ENCODE measurements at regions not wholly inside any gene's neighbourhood (a gene's known extent, or its start where the extent isn't known, plus 50 kb on each side); places are given as distances from the start of the nearest gene placed in this dataset.
A peak's percentile ranks its signal among the peaks of the same experiment; 100 is the strongest.

DNA sequence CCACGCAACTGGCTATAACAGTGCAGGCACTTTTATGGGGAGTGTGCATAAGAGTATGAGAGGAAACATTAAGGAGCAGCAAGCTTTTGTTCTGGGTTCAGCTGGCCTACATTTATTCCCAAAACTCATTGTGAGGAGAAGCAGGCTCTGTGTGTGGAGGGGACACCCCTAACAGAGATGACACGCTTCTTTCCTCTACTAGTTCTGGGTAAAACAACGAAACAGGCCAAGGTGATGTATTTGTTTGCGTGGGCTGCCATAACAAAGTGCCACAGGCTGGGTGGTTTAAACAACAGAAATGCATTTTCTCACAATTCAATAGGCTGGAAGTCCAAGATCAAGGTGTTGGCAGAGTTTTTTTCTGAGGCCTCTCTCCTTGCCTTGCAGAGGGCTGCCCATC, 488.6 kb downstream of the MID1IP1 start:
- no peak for DNase-seq (ENCODE audit: low spot score)

- DNase-seq (ENCODE audit: low spot score): no peak
Measured at GRCh38 chrX:39293203-39293602, 491.9 kb downstream of the MID1IP1 start.

- no peak for DNase-seq (ENCODE audit: low spot score)
Measured at GRCh38 chrX:39296472-39296871, 495.2 kb downstream of the MID1IP1 start.

- DNase-seq (ENCODE audit: low spot score): no peak
Measured at GRCh38 chrX:39298821-39299220, 497.6 kb downstream of the MID1IP1 start.

GRCh38 chrX:39299615-39300014, 498.4 kb downstream of the MID1IP1 start:
- DNase-seq (ENCODE audit: low spot score): no peak

GRCh38 chrX:39301036-39301435, 499.8 kb downstream of the MID1IP1 start:
- DNase-seq (ENCODE audit: low spot score): no peak

- no peak for DNase-seq (ENCODE audit: low spot score)
Measured at GRCh38 chrX:39302838-39303237, 501.6 kb downstream of the MID1IP1 start.

GRCh38 chrX:39304746-39305145, 503.5 kb downstream of the MID1IP1 start:
- no peak for DNase-seq (ENCODE audit: low spot score)

DNA sequence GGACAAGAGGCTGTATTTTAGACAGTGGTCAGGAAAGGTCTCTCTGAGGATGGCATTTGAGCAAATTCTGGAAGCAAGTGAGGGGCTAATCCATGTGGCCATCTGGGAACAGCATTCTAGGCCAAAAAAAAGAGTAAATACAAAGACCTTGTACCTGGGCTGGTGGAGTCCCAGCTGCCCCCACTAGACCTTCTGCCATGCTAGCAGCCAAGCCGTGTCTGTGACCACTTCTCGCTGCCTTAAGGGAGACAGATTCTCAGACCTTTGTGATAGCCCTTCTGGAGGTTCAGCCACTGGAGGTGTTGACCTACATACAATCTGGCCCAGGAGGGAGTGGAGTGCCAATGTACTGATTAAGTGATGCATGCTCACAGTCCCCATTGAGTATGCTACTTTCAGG, 506.2 kb downstream of the MID1IP1 start:
- no peak for DNase-seq (ENCODE audit: low spot score)

DNA sequence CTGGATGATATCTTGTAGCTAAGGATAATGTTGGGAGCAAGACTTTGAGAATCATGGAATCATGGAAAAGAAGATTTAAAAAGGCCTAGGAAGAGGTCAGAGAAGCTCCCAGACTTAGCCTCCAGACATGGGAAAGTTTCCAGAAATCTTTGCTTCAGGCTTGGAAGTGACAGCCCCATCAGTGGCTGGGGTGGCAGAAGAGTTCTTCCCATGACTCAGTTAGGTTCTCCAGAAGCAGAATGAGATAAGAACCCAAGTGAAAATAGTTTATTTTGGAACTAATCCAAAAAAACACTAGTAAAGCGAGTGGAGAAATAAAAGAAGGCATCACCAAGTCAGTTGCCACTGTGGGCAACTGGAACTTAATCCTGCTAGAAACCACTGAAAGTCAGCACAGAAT, 506.9 kb downstream of the MID1IP1 start:
- peak; percentile 1 for DNase-seq (ENCODE audit: low spot score)

GRCh38 chrX:39309018-39309635, 507.9 kb downstream of the MID1IP1 start:
- peak; percentile 1 for DNase-seq (ENCODE audit: low spot score)

DNA sequence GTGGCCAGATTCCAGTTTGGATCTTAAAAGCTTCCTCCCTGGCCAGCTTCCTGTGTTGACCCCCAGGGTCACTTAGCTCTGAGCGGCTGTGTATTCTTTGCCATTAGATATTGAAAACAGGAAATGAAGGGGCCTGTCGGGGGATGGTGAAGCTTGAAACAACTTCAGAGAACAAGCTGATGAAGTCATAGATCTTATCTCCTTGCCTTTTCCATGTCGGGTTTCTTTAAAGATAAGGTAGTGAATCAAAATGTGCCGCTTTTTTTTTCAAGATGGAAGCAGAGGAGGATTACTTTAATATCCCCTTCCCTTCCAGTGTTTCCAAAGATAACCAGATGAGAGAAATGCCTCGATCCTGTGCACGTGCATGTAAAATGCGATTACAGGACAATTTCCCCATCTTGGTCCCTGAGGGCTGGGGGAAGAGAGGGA, 508.5 kb downstream of the MID1IP1 start:
- peak; percentile 1 for DNase-seq (ENCODE audit: low spot score)

DNA sequence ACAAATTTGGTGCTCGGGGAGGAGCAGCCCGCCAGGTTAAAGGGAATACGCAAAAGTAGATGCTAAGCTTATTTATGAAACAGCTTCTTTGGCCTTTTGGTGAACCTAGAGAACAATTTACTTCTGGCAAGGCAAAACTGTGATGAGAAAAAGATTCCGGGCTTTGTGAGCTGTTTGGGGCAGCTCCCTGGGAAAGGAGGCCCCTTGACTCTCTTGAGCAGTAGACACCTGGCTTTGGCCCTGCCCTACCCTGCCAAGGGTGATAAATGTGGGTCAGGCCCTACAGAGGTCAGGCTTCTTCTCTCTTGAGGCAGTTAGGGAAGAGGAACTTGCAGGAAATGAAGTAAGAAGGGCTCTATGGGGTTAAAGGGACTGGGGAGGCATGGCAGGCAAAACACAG, 509.6 kb downstream of the MID1IP1 start:
- no peak for DNase-seq (ENCODE audit: low spot score)

- DNase-seq (ENCODE audit: low spot score): no peak
Measured at GRCh38 chrX:39311646-39312045, 510.4 kb downstream of the MID1IP1 start.

- DNase-seq (ENCODE audit: low spot score): no peak
Measured at GRCh38 chrX:39313146-39313545, 511.9 kb downstream of the MID1IP1 start.

GRCh38 chrX:39318506-39319343, 517.5 kb downstream of the MID1IP1 start:
- no peak for DNase-seq (ENCODE audit: low spot score)

DNA sequence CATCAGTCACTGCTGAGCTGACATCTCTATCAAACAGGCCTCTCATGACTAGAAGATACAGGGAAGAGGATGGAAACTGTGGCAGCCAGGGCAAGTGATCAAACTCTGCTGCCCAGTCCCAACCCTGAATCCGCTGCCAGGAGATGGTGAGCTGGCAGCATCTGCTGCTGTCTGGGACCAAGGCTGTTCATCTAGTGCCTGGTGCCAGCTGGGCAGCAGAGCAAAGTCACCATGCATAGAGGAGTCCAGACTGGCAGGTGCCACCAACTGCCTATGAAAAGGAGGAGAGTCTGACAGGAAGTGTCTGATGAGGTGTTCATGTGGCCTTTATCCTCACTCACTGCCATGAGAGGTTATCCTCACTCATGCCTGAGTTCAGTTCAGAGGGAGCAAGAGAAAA, 518.9 kb downstream of the MID1IP1 start:
- no peak for DNase-seq (ENCODE audit: low spot score)

DNA sequence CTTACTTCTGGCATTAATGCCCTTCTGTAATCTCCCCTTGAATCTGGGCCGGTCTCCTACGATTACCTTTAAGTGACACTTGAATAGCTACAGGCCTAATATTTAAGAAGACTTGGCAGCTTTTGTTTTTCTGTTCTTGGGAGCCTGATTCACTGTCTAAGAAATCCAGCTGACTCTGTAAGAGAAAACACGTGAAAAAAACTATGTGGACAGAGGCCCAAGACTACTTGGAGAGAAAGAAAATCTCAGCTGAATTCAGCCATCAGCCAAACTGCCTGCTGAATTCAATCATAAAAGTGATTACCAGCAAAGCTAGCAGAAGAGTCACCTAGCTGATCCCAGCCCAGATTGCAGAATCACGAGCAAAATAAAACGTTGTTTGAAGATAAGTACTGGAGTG, 521.2 kb downstream of the MID1IP1 start:
- no peak for DNase-seq (ENCODE audit: low spot score)

- DNase-seq (ENCODE audit: low spot score): no peak
Measured at GRCh38 chrX:39324233-39324930, 523.1 kb downstream of the MID1IP1 start.

DNA sequence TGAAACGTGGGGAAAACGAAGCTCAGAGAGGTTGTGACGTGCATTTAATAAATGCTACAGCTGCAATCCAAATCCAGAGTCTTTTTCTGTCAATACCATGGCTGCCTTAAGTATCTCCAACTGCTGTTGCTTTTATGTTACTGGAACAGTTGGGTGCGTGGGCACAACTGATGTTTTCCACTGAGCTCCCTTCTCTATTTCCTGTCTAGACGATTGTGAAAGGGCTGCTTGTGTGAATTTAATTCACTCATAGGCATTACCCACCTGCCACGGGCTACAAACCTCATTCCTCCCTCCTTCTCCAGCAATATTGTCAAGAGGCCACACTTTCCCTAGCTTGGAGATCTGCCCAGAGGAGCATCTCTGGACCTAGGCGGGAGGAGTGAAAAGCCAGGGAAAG, 526.0 kb downstream of the MID1IP1 start:
- no peak for DNase-seq (ENCODE audit: low spot score)

DNA sequence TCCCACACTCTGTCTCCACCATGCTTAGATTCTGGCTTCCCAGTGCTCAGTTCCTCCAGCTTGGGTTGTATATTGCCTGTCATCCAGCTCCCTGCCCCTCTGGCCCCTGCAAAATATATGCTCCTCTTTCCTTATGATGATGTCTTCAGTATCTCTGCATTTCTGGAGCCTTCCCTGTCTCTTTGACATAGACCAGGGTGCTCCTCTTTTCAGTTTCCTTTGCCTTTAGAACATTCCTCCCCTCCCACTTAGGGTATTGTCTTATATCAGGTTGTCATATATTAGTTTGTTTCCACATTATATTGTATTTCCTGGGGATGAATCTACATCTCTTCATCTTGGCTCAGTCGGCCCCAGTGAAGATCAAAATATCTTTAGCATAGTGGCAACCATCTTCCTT, 526.4 kb downstream of the MID1IP1 start:
- DNase-seq (ENCODE audit: low spot score): no peak

DNA sequence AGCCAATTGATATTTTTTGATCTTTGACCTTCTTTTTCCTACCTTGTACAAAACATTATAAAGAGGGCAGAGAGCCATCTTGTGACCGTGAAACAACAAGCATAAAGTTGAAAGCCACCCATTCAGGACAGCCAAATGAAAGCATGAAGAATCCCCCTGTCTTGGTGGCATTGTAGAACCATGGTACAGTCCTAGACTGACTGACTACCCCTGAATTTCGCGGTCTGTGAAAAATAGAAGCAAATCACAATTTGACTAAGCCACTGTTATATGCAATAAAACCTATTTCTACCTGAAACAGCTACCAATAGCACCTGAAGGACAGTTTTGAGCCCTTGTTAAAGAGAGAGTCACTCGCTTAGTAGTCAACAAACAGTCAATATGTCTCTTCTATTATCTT, 527.4 kb downstream of the MID1IP1 start:
- no peak for DNase-seq (ENCODE audit: low spot score)

DNA sequence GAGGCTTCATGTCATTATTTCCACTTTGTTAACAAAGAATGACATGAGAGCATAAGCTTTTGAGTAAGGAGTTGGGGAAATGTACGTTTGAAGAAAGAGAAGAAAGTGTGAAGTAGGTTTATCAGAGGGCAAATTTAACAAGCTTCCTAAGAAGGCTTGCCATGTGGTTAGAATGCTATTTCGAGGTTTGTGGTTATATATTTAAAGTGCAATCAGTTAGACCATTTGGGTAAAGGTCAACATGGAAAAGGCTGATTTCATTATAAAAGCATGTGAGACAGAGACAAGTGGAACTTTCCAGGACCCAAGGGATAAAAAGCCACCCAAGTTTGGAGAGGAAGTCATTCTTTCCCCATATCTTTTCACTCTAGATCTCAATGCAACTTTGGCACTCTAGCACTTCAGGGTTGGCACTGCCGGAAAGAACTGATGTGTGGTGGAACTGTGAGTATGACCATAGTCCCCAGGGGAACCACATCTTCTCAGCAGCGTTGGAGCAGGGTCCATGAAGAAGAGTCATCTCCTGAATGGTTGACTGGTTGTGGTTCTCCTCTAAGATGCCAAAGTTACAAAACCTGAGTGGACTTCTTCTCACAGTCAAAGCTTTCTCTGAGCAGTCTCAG, 529.9 kb downstream of the MID1IP1 start:
- peak; percentile 2 for DNase-seq (ENCODE audit: low spot score)
